Breast epithelium (tissue), 3 donors: ENCODE measurements at regions not wholly inside any gene's neighbourhood (a gene's known extent, or its start where the extent isn't known, plus 50 kb on each side); places are given as distances from the start of the nearest gene placed in this dataset.

Experiments
- CTCF ChIP-seq, 3 donors: fragments of 450-650 bp; IDR thresholded peaks; one replicate each; pipeline ENCODE4 v1.5.1; 2016 to 2017; ENCODE audit warnings: antibody characterized with exemption in 3 of 3, mild to moderate bottlenecking in 3 of 3, moderate library complexity in 3 of 3
- POLR2AphosphoS5 ChIP-seq, 3 donors: sonication (generic); formaldehyde crosslinking; IDR thresholded peaks; one replicate each; pipeline ENCODE4 v1.6.1; 2017; ENCODE audit warnings: antibody characterized with exemption in 3 of 3

GRCh38 chr10:109464949-109465348 is 458.4 kb downstream of the XPNPEP1 start:
- no peak for TF ChIP-seq POLR2AphosphoS5 (IDR thresholded peaks at IDR 0.05)
- no peak for TF ChIP-seq CTCF (IDR thresholded peaks at IDR 0.05)
